Liver (tissue), 7 donors: ENCODE measurements at regions not wholly inside any gene's neighbourhood (a gene's known extent, or its start where the extent isn't known, plus 50 kb on each side); places are given as distances from the start of the nearest gene placed in this dataset.

Source experiments
- DNase-seq: peaks from one replicate; pipeline ENCODE4 v3.0.0-alpha.2; 2017; ENCODE audit warnings: low spot score
- H3K27ac ChIP-seq, 2 donors: one replicate each; pipeline ENCODE4 v1.7.0; 2013; ENCODE audit warnings: inconsistent platforms in 2 of 2, low read length in 2 of 2, control low read depth in 1 of 2, low read depth in 1 of 2, mild to moderate bottlenecking in 1 of 2
- H3K27me3 ChIP-seq, 4 donors: one replicate each; pipeline versions ENCODE4 v1.6.1 to v1.7.0; 2013; ENCODE audit warnings: low read length in 3 of 4, inconsistent platforms in 1 of 4, mild to moderate bottlenecking in 1 of 4, moderate library complexity in 1 of 4; ENCODE audit not compliant: control insufficient read depth in 4 of 4, insufficient read depth in 4 of 4
- H3K36me3 ChIP-seq, 4 donors: one replicate each; pipeline versions ENCODE4 v1.6.1 to v1.7.0; 2013; ENCODE audit warnings: low read length in 3 of 4, mild to moderate bottlenecking in 3 of 4, low read depth in 1 of 4, moderate library complexity in 1 of 4; ENCODE audit not compliant: control insufficient read depth in 4 of 4, insufficient read depth in 3 of 4
- H3K4me1 ChIP-seq, 4 donors: one replicate each; pipeline versions ENCODE4 v1.6.1 to v1.7.0; 2013; ENCODE audit warnings: low read length in 3 of 4, mild to moderate bottlenecking in 3 of 4, moderate library complexity in 1 of 4; ENCODE audit not compliant: control insufficient read depth in 4 of 4, insufficient read depth in 4 of 4
- H3K4me3 ChIP-seq, 3 donors: one replicate each; pipeline versions ENCODE4 v1.6.1 to v1.7.0; 2013; ENCODE audit warnings: low read length in 3 of 3, control low read depth in 1 of 3, low read depth in 1 of 3, mild to moderate bottlenecking in 1 of 3
- H3K9ac ChIP-seq, 2 donors: one replicate each; pipeline ENCODE4 v1.7.0; 2013; ENCODE audit warnings: low read length in 2 of 2, mild to moderate bottlenecking in 2 of 2, moderate library complexity in 2 of 2, control low read depth in 1 of 2, low read depth in 1 of 2
- H3K9me3 ChIP-seq, 4 donors: one replicate each; pipeline versions ENCODE4 v1.6.1 to v1.7.0; 2013; ENCODE audit warnings: low read length in 3 of 4; ENCODE audit not compliant: control insufficient read depth in 4 of 4
- ATF3 ChIP-seq: IDR thresholded peaks from 2 replicates; pipeline ENCODE4 v1.6.1; 2016; ENCODE audit warnings: antibody characterized with exemption
- FOXA1 ChIP-seq: IDR thresholded peaks from 2 replicates; pipeline ENCODE4 v1.6.1; 2016; ENCODE audit warnings: antibody characterized with exemption
- FOXA2 ChIP-seq: IDR thresholded peaks from 2 replicates; pipeline ENCODE4 v1.6.1; 2016; ENCODE audit warnings: antibody characterized with exemption
- HNF4A ChIP-seq, 2 donors: conservative IDR thresholded peaks; 2 replicates each; pipeline ENCODE4 v1.6.1; 2016; ENCODE audit warnings: antibody characterized with exemption in 2 of 2, mild to moderate bottlenecking in 2 of 2
- HNF4G ChIP-seq: IDR thresholded peaks from 2 replicates; pipeline ENCODE4 v1.6.1; 2016; ENCODE audit warnings: antibody characterized with exemption
- JUND ChIP-seq, 2 donors: IDR thresholded peaks; 2 replicates each; pipeline ENCODE4 v1.6.1; 2016; ENCODE audit warnings: antibody characterized with exemption in 2 of 2
- MAX ChIP-seq: IDR thresholded peaks from 2 replicates; pipeline ENCODE4 v1.6.1; 2016; ENCODE audit warnings: antibody characterized with exemption
- NR2F2 ChIP-seq: IDR thresholded peaks from 2 replicates; pipeline ENCODE4 v1.6.1; 2016; ENCODE audit warnings: antibody characterized with exemption
- RAD21 ChIP-seq, 2 donors: IDR thresholded peaks; 2 replicates each; pipeline ENCODE4 v1.6.1; 2016; ENCODE audit warnings: antibody characterized with exemption in 2 of 2, mild to moderate bottlenecking in 2 of 2
- REST ChIP-seq: IDR thresholded peaks from 2 replicates; pipeline ENCODE4 v1.6.1; 2016; ENCODE audit warnings: antibody characterized with exemption, mild to moderate bottlenecking
- RXRA ChIP-seq, 2 donors: IDR thresholded peaks; 2 replicates each; pipeline ENCODE4 v1.6.1; 2017 to 2018; ENCODE audit warnings: antibody characterized with exemption in 2 of 2, mild to moderate bottlenecking in 1 of 2
- SP1 ChIP-seq: IDR thresholded peaks from 2 replicates; pipeline ENCODE4 v1.6.1; 2018; ENCODE audit warnings: antibody characterized with exemption, mild to moderate bottlenecking
- TAF1 ChIP-seq: conservative IDR thresholded peaks from 2 replicates; pipeline ENCODE4 v1.6.1; 2016; ENCODE audit warnings: antibody characterized with exemption, mild to moderate bottlenecking
- YY1 ChIP-seq: IDR thresholded peaks from 2 replicates; pipeline ENCODE4 v1.6.1; 2016; ENCODE audit warnings: antibody characterized with exemption, mild to moderate bottlenecking
- ZBTB33 ChIP-seq: IDR thresholded peaks from 2 replicates; pipeline ENCODE4 v1.6.1; 2016; ENCODE audit warnings: antibody characterized with exemption
- WGBS: extraction: QIAGEN DNeasy Blood & Tissue Kit; methylation state at CpG from one replicate; pipeline ENCODE4 v1.1.7; 2013; 5-methylcytosine and 5-hydroxymethylcytosine counted together
- donor health status: healthy.
- donor health status: healthy.
- donor health status: healthy.
- donor health status: healthy.

- Histone ChIP-seq H3K9ac (no peak overlapping the region), H3K27ac (no peak overlapping the region), H3K4me1 (no peaks in the 10 kb centered on the region), H3K9me3 (no peaks in the 10 kb centered on the region), H3K36me3 (no peaks in the 10 kb centered on the region), H3K4me3 (no peak overlapping the region), H3K27me3 (peaks cover 0 to 4% (median 0%) of the 10 kb centered on the region in 4 donors)
- TF ChIP-seq YY1: no peak
- no peak for TF ChIP-seq HNF4G
- no peak for TF ChIP-seq FOXA2
- WGBS: 35% methylated on average over 1 of the region's 1 CpG
- DNase-seq: no peak
Measured at GRCh38 chr18:27372386-27372785, 187.3 kb upstream of the CHST9 start.

- no peak for TF ChIP-seq YY1
- TF ChIP-seq ZBTB33: no peak
- no peak for TF ChIP-seq SP1
- no peak for TF ChIP-seq TAF1
- no peak for TF ChIP-seq RXRA (IDR thresholded peaks at IDR 0.05)
- no peak for TF ChIP-seq FOXA1
- no peak for TF ChIP-seq MAX
- no peak for TF ChIP-seq HNF4G
- no peak for TF ChIP-seq ATF3
- no peak for TF ChIP-seq JUND (IDR thresholded peaks at IDR 0.05)
- no peak for TF ChIP-seq RAD21 (IDR thresholded peaks at IDR 0.05)
- no peak for TF ChIP-seq REST
- no peak for TF ChIP-seq FOXA2
- no peak for TF ChIP-seq HNF4A (conservative IDR thresholded peaks at IDR 0.05)
- no peak for TF ChIP-seq NR2F2
- peaks cover 0 to 4% (median 0%) of the 10 kb centered on the region in 4 donors for H3K27me3 ChIP-seq
- H3K9me3 ChIP-seq: no peaks in the 10 kb centered on the region
- no peak overlapping the region for H3K27ac ChIP-seq
- no peak for DNase-seq
- no peaks in the 10 kb centered on the region for H3K36me3 ChIP-seq
- WGBS: 91% methylated on average over 5 of the region's 5 CpGs
- H3K4me1 ChIP-seq: no peaks in the 10 kb centered on the region
- H3K9ac ChIP-seq: no peak overlapping the region
- no peak overlapping the region for H3K4me3 ChIP-seq
Measured at GRCh38 chr18:27366665-27367064, 181.6 kb upstream of the CHST9 start.
